ENCODE measurements at regions not wholly inside any gene's neighbourhood (a gene's known extent, or its start where the extent isn't known, plus 50 kb on each side); places are given as distances from the start of the nearest gene placed in this dataset.

- TF ChIP-seq CTCF (conservative IDR thresholded peaks at IDR 0.05 in 1 of 2, IDR thresholded peaks at IDR 0.05 in 1 of 2; ENCODE audit: extremely low read depth in 1 of 2, insufficient read depth in 1 of 2, low read depth in 1 of 2, low read length in 2 of 2), result no peak
- TF ChIP-seq EZH2 (IDR thresholded peaks at IDR 0.05; ENCODE audit: borderline replicate concordance, low read length), result no peak
These were observed 342.4 kb downstream of the AKAIN1 start for GRCh38 chr18:4854671-4855070.
